ENCODE measurements at regions not wholly inside any gene's neighbourhood (a gene's known extent, or its start where the extent isn't known, plus 50 kb on each side); places are given as distances from the start of the nearest gene placed in this dataset.

GRCh38 chr13:40255551-40255950, 410.9 kb downstream of the FOXO1 start:
- TF ChIP-seq POLR2AphosphoS5 (IDR thresholded peaks at IDR 0.05; ENCODE audit: low read depth, low read length): no peak
- TF ChIP-seq TAF1 (IDR thresholded peaks at IDR 0.05; ENCODE audit: borderline replicate concordance, insufficient read depth, low read length): no peak
- no peak for TF ChIP-seq SIN3A (IDR thresholded peaks at IDR 0.05; ENCODE audit: borderline replicate concordance, insufficient read depth, low read length)
- no peak for TF ChIP-seq FOXP2 (optimal IDR thresholded peaks at IDR 0.05; ENCODE audit: borderline replicate concordance, extremely low read depth, extremely low read length, insufficient read depth)
- TF ChIP-seq, protein P1, sequence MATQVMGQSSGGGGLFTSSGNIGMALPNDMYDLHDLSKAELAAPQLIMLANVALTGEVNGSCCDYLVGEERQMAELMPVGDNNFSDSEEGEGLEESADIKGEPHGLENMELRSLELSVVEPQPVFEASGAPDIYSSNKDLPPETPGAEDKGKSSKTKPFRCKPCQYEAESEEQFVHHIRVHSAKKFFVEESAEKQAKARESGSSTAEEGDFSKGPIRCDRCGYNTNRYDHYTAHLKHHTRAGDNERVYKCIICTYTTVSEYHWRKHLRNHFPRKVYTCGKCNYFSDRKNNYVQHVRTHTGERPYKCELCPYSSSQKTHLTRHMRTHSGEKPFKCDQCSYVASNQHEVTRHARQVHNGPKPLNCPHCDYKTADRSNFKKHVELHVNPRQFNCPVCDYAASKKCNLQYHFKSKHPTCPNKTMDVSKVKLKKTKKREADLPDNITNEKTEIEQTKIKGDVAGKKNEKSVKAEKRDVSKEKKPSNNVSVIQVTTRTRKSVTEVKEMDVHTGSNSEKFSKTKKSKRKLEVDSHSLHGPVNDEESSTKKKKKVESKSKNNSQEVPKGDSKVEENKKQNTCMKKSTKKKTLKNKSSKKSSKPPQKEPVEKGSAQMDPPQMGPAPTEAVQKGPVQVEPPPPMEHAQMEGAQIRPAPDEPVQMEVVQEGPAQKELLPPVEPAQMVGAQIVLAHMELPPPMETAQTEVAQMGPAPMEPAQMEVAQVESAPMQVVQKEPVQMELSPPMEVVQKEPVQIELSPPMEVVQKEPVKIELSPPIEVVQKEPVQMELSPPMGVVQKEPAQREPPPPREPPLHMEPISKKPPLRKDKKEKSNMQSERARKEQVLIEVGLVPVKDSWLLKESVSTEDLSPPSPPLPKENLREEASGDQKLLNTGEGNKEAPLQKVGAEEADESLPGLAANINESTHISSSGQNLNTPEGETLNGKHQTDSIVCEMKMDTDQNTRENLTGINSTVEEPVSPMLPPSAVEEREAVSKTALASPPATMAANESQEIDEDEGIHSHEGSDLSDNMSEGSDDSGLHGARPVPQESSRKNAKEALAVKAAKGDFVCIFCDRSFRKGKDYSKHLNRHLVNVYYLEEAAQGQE (IDR thresholded peaks at IDR 0.05; ENCODE audit: insufficient read depth in 1 of 2, low read depth in 2 of 2, low read length in 2 of 2): no peak

GRCh38 chr13:40259899-40260298, 406.5 kb downstream of the FOXO1 start:
- no peak for TF ChIP-seq POLR2AphosphoS5 (IDR thresholded peaks at IDR 0.05; ENCODE audit: low read depth, low read length)
- no peak for TF ChIP-seq FOXP2 (optimal IDR thresholded peaks at IDR 0.05; ENCODE audit: borderline replicate concordance, extremely low read depth, extremely low read length, insufficient read depth)
- no peak for TF ChIP-seq SIN3A (IDR thresholded peaks at IDR 0.05; ENCODE audit: borderline replicate concordance, insufficient read depth, low read length)
- TF ChIP-seq, protein P1 (IDR thresholded peaks at IDR 0.05; ENCODE audit: insufficient read depth in 1 of 2, low read depth in 2 of 2, low read length in 2 of 2): no peak
- no peak for TF ChIP-seq TAF1 (IDR thresholded peaks at IDR 0.05; ENCODE audit: borderline replicate concordance, insufficient read depth, low read length)

DNA sequence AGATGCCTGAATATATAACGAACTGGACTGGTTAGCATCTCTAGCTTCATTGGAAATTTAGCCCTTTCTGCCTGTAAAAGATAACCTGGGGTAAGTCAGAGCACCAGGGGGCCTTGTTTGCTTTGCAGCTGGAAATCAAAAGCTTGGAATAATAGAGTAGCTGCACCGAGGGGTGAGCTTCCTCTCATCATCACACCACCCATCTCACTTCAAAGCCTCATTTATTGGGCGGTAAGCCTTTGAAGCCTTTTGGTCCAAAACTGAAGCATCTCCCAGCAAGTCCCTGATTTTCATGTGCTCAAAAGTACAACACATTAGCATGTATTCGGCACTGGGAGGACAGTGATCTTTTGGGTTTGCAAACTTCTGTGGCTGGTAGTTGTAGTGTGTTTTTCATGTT, 405.1 kb downstream of the FOXO1 start:
- TF ChIP-seq SIN3A (IDR thresholded peaks at IDR 0.05; ENCODE audit: borderline replicate concordance, insufficient read depth, low read length) (no peak), POLR2AphosphoS5 (IDR thresholded peaks at IDR 0.05; ENCODE audit: low read depth, low read length) (no peak), FOXP2 (optimal IDR thresholded peaks at IDR 0.05; ENCODE audit: borderline replicate concordance, extremely low read depth, extremely low read length, insufficient read depth) (no peak), TAF1 (IDR thresholded peaks at IDR 0.05; ENCODE audit: borderline replicate concordance, insufficient read depth, low read length) (no peak)
- TF ChIP-seq, protein P1 (IDR thresholded peaks at IDR 0.05; ENCODE audit: insufficient read depth in 1 of 2, low read depth in 2 of 2, low read length in 2 of 2): no peak

GRCh38 chr13:40261947-40262346, 404.5 kb downstream of the FOXO1 start:
- TF ChIP-seq SIN3A (IDR thresholded peaks at IDR 0.05; ENCODE audit: borderline replicate concordance, insufficient read depth, low read length) (no peak), FOXP2 (optimal IDR thresholded peaks at IDR 0.05; ENCODE audit: borderline replicate concordance, extremely low read depth, extremely low read length, insufficient read depth) (no peak), TAF1 (IDR thresholded peaks at IDR 0.05; ENCODE audit: borderline replicate concordance, insufficient read depth, low read length) (no peak), POLR2AphosphoS5 (IDR thresholded peaks at IDR 0.05; ENCODE audit: low read depth, low read length) (no peak)
- TF ChIP-seq, protein P1 (IDR thresholded peaks at IDR 0.05; ENCODE audit: insufficient read depth in 1 of 2, low read depth in 2 of 2, low read length in 2 of 2): no peak

GRCh38 chr13:40269086-40269485, 397.4 kb downstream of the FOXO1 start:
- no peak for TF ChIP-seq SIN3A (IDR thresholded peaks at IDR 0.05; ENCODE audit: borderline replicate concordance, insufficient read depth, low read length)
- TF ChIP-seq POLR2AphosphoS5 (IDR thresholded peaks at IDR 0.05; ENCODE audit: low read depth, low read length): no peak
- TF ChIP-seq FOXP2 (optimal IDR thresholded peaks at IDR 0.05; ENCODE audit: borderline replicate concordance, extremely low read depth, extremely low read length, insufficient read depth): no peak
- TF ChIP-seq, protein P1 (IDR thresholded peaks at IDR 0.05; ENCODE audit: insufficient read depth in 1 of 2, low read depth in 2 of 2, low read length in 2 of 2): no peak
- TF ChIP-seq TAF1 (IDR thresholded peaks at IDR 0.05; ENCODE audit: borderline replicate concordance, insufficient read depth, low read length): no peak

Measured in PFSK-1 (cell line).